Mucosa of descending colon (tissue), 3 donors: ENCODE measurements at regions not wholly inside any gene's neighbourhood (a gene's known extent, or its start where the extent isn't known, plus 50 kb on each side); places are given as distances from the start of the nearest gene placed in this dataset.

Source experiments
- ATAC-seq: fragments of 200-7000 bp; cut with Tn5 transposase; one replicate; pipeline ENCODE4 v1.9.1; 2020; ENCODE audit warnings: mild to moderate bottlenecking, moderate library complexity
- DNase-seq, 3 donors: peaks; one replicate each; pipeline ENCODE4 v3.0.0-alpha.2; 2020
- H3K36me3 ChIP-seq: fragments of 200-600 bp; one replicate; pipeline ENCODE4 v1.8.0; 2021; ENCODE audit warnings: low read depth, mild to moderate bottlenecking
- H3K4me1 ChIP-seq: fragments of 200-600 bp; one replicate; pipeline ENCODE4 v1.8.0; 2021; ENCODE audit warnings: low read depth, mild to moderate bottlenecking
- H3K4me3 ChIP-seq: fragments of 200-600 bp; one replicate; pipeline ENCODE4 v1.8.0; 2021; ENCODE audit warnings: mild to moderate bottlenecking
- H3K9me3 ChIP-seq: fragments of 200-600 bp; one replicate; pipeline ENCODE4 v1.8.0; 2021; ENCODE audit warnings: mild to moderate bottlenecking
- intact Hi-C, 2 donors: fragments of 100-400 bp; cut with DNase I in 1 of 2; cut with micrococcal nuclease in 1 of 2; formaldehyde crosslinking; loops; one replicate each; pipeline versions ENCODE4 v1.11.0 to v1.11.1; 2022; cut with DNase I, micrococcal nuclease
- TF ChIP-seq, protein P1 (sequence below): fragments of 200-600 bp; IDR thresholded peaks from one replicate; pipeline ENCODE4 v1.8.0; 2022; ENCODE audit warnings: antibody characterized with exemption, mild to moderate bottlenecking
- donor health status: DM: no; HTN: no; CAD: no; lungs with moderate emphysema.
- donor health status: DM: no; HTN: no; CAD: no.
- donor health status: DM: no; HTN: yes; CAD: no.

DNA sequence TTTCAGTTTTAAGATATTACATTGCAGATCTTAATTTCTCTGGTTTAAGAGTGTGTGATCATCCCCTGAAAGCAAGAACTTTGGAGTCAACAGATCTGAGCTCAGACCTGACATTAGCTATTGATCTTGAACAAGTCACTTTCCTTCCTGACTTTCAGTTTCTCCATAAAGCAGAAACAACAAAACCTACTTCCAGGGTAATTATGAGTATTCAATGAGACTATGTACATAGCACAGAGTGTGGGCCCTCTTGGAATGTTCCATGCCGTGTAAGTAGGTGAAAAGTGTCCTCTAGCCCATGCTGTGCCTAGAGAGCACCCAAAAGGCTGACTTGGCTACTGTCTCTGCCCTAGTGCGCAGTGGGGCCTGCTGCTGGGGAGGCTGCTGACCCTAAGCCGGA, 188.0 kb upstream of the RPL34 start:
- Histone ChIP-seq H3K36me3 (no peaks in the 10 kb centered on the region), H3K9me3 (no peaks in the 10 kb centered on the region), H3K4me3 (no peak overlapping the region), H3K4me1 (no peaks in the 10 kb centered on the region)
- ATAC-seq (no peak), DNase-seq (no peak)
- intact Hi-C loops = no loop called here
- TF ChIP-seq, protein P1, sequence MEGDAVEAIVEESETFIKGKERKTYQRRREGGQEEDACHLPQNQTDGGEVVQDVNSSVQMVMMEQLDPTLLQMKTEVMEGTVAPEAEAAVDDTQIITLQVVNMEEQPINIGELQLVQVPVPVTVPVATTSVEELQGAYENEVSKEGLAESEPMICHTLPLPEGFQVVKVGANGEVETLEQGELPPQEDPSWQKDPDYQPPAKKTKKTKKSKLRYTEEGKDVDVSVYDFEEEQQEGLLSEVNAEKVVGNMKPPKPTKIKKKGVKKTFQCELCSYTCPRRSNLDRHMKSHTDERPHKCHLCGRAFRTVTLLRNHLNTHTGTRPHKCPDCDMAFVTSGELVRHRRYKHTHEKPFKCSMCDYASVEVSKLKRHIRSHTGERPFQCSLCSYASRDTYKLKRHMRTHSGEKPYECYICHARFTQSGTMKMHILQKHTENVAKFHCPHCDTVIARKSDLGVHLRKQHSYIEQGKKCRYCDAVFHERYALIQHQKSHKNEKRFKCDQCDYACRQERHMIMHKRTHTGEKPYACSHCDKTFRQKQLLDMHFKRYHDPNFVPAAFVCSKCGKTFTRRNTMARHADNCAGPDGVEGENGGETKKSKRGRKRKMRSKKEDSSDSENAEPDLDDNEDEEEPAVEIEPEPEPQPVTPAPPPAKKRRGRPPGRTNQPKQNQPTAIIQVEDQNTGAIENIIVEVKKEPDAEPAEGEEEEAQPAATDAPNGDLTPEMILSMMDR = no peak

DNA sequence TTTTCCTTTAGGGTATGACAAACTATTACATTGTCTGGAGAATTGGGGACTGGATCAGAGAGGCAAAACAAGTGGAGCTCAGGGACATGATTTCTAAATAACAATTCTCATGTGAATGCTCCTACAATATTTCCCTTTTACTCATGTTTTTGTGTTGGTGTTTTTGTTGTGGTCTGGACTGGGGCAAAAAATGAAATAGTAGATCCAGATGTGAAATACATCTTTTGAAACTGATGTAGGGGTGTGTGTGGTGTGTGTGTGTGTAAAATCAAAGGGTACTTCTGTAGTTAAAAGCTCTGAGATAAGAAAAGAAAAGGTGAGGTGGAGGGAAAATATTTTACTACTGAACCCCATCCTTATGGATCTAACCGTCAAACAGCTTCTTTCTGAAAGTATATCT, 188.4 kb upstream of the RPL34 start:
- ATAC-seq = no peak
- TF ChIP-seq, protein P1 = no peak
- Histone ChIP-seq H3K4me3 (no peak overlapping the region), H3K4me1 (no peaks in the 10 kb centered on the region), H3K36me3 (no peaks in the 10 kb centered on the region), H3K9me3 (no peaks in the 10 kb centered on the region)
- intact Hi-C loops = no loop called here
- no peak for DNase-seq

DNA sequence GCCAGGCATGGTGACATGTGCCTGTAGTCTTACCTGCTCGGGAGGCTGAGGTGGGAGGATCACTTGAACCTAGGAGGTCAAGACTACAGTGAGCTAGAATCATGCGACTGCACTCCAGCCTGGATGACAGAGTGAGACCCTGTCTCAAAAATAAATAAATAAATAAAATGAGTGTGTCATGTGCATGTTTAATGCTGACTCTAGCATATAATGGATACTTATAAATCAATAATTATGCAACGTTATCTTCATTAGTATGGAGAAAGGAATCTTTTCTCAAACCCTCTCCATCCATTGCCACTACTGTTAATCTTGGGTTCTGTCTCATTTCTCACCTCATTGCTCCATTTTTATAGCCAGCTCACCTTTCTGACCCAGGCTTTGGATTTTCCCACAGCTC, 189.5 kb upstream of the RPL34 start:
- no peak overlapping the region for H3K4me3 ChIP-seq
- no peaks in the 10 kb centered on the region for H3K4me1 ChIP-seq
- TF ChIP-seq, protein P1 = no peak
- intact Hi-C loops = no loop called here
- no peaks in the 10 kb centered on the region for H3K9me3 ChIP-seq
- no peaks in the 10 kb centered on the region for H3K36me3 ChIP-seq
- ATAC-seq = no peak
- no peak for DNase-seq

DNA sequence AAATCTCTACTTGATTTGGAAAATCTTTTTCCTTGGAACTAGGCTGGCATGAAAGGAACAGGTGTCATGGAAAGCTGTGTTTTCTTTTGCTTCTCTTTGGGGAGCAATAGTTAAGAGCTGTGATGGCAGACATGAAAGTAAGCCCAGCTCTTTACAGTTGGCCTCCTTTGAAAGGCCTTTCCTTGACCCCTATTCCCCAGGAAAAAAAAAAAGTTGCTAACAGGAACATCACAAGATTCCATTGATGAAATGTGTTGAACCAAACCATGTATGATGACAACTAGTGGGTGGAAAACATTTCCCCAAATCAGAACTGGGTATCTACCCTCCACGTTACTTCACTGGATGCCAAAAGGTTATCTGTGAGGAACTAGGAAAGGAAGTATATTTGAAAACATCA, 190.7 kb upstream of the RPL34 start:
- Histone ChIP-seq H3K4me1 (no peaks in the 10 kb centered on the region), H3K36me3 (no peaks in the 10 kb centered on the region), H3K4me3 (no peak overlapping the region), H3K9me3 (no peaks in the 10 kb centered on the region)
- DNase-seq = no peak
- ATAC-seq = no peak
- TF ChIP-seq, protein P1 = no peak
- intact Hi-C loops = no loop called here

DNA sequence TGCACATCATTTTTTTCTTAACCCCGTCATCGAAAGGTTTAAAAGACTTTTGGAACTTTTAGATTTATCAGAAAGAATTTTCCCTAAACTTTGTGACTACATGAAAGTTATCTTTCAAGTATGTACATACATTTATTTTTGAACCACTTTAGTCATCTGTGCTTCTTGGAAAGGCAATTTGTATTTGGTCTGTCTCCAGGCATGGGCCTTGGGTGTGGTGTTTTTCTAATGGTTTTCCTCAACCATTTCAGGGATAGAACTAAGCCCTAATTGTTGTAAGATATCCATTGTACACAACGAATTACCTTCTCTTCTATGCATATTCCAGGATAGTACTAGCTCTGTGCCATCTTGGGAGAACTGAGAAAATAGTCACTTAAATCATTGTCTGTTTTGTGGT, 191.5 kb upstream of the RPL34 start:
- H3K4me1 ChIP-seq = no peaks in the 10 kb centered on the region
- TF ChIP-seq, protein P1 = no peak
- intact Hi-C loops = no loop called here
- no peaks in the 10 kb centered on the region for H3K36me3 ChIP-seq
- H3K9me3 ChIP-seq = no peaks in the 10 kb centered on the region
- no peak for DNase-seq
- ATAC-seq = no peak
- no peak overlapping the region for H3K4me3 ChIP-seq

DNA sequence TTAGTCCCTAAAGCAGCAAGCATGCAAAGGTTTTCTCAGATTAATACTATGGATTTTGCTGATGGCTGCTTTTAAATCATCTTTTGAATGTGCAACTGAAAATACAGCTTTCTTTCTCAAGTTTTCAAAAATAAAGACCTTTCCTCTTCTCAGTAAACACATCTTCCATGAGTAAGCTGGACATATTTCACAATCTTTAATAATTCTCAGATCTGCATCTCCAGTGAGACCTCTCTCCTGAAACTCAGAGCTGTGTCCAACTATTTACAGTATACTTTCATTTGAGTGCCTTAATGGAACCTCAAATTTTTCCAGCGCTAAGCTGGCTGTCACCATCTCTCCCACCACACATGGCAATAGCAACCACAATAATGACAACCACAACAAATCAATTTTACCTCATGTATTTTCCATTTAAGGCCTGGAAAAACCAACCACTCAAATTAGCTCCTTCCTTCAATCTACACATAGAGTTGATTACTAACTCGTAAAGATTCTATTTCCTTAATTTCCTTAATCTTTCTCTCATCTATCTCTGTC, 192.4 kb upstream of the RPL34 start:
- intact Hi-C loops = no loop called here
- H3K4me1 ChIP-seq = no peaks in the 10 kb centered on the region
- no peak for ATAC-seq
- TF ChIP-seq, protein P1 = no peak
- H3K9me3 ChIP-seq = no peaks in the 10 kb centered on the region
- DNase-seq = no peak
- H3K4me3 ChIP-seq = no peak overlapping the region
- H3K36me3 ChIP-seq = no peaks in the 10 kb centered on the region
